H9 (cell line): ENCODE measurements at regions not wholly inside any gene's neighbourhood (a gene's known extent, or its start where the extent isn't known, plus 50 kb on each side); places are given as distances from the start of the nearest gene placed in this dataset.
A peak's percentile ranks its signal among the peaks of the same experiment; 100 is the strongest.

ENCODE experiments used
- DNase-seq: peaks from one replicate; pipeline ENCODE4 v3.0.0-alpha.2; 2017
- H2AFZ ChIP-seq: one replicate; pipeline ENCODE4 v1.6.1; 2013; ENCODE audit warnings: mild to moderate bottlenecking, low read length, control low read depth, moderate library complexity
- H2AK5ac ChIP-seq: 2 replicates; pipeline ENCODE4 v1.6.1; 2013; ENCODE audit warnings: low read length, control low read depth, mixed read lengths; ENCODE audit not compliant: insufficient read length
- H2BK120ac ChIP-seq: one replicate; pipeline ENCODE4 v1.6.1; 2013; ENCODE audit warnings: low read depth, mild to moderate bottlenecking, low read length, control low read depth, inconsistent platforms; ENCODE audit not compliant: poor library complexity, severe bottlenecking
- H2BK12ac ChIP-seq: 2 replicates; pipeline ENCODE4 v1.6.1; 2013; ENCODE audit warnings: low read length, control low read depth, mixed read lengths, low read depth; ENCODE audit not compliant: insufficient read length
- H2BK15ac ChIP-seq: 2 replicates; pipeline ENCODE4 v1.6.1; 2013; ENCODE audit warnings: low read depth, low read length, control low read depth
- H2BK20ac ChIP-seq: one replicate; pipeline ENCODE4 v1.6.1; 2013; ENCODE audit warnings: low read depth, mild to moderate bottlenecking, low read length, control low read depth, inconsistent platforms; ENCODE audit not compliant: poor library complexity, severe bottlenecking
- H2BK5ac ChIP-seq: 2 replicates; pipeline ENCODE4 v1.6.1; 2013; ENCODE audit warnings: low read length, control low read depth, mixed read lengths; ENCODE audit not compliant: insufficient read length
- H3K14ac ChIP-seq: 2 replicates; pipeline ENCODE4 v1.6.1; 2013; ENCODE audit warnings: low read length, control low read depth; ENCODE audit not compliant: insufficient read depth
- H3K18ac ChIP-seq: 2 replicates; pipeline ENCODE4 v1.6.1; 2013; ENCODE audit warnings: low read depth, mild to moderate bottlenecking, mixed read lengths, low read length, control low read depth; ENCODE audit not compliant: insufficient read length
- H3K23ac ChIP-seq: 2 replicates; pipeline ENCODE4 v1.6.1; 2013; ENCODE audit warnings: low read length, control low read depth, mixed read lengths, low read depth; ENCODE audit not compliant: insufficient read length
- H3K23me2 ChIP-seq: 2 replicates; pipeline ENCODE4 v1.6.1; 2013; ENCODE audit warnings: low read depth, mild to moderate bottlenecking, mixed read lengths, low read length, control low read depth; ENCODE audit not compliant: insufficient read length, poor library complexity, severe bottlenecking
- H3K27ac ChIP-seq: 2 replicates; pipeline ENCODE4 v1.5.1; 2013; ENCODE audit warnings: low read length, control low read depth, mixed read lengths, low read depth; ENCODE audit not compliant: insufficient read length
- H3K27me3 ChIP-seq: 2 replicates; pipeline ENCODE4 v1.6.1; 2013; ENCODE audit warnings: low read length, control low read depth, inconsistent platforms; ENCODE audit not compliant: insufficient read depth
- H3K4ac ChIP-seq: 2 replicates; pipeline ENCODE4 v1.6.1; 2013; ENCODE audit warnings: low read depth, mild to moderate bottlenecking, control low read depth, inconsistent platforms, low read length, moderate library complexity
- H3K4me1 ChIP-seq: 2 replicates; pipeline ENCODE4 v1.6.1; 2013; ENCODE audit warnings: low read length, control low read depth, inconsistent platforms; ENCODE audit not compliant: insufficient read depth
- H3K4me2 ChIP-seq: 2 replicates; pipeline ENCODE4 v1.6.1; 2013; ENCODE audit warnings: low read length, control low read depth, mixed read lengths; ENCODE audit not compliant: insufficient read length, insufficient read depth
- H3K56ac ChIP-seq: 2 replicates; pipeline ENCODE4 v1.6.1; 2013; ENCODE audit warnings: low read depth, mild to moderate bottlenecking, mixed read lengths, low read length, control low read depth; ENCODE audit not compliant: insufficient read length
- H3K79me1 ChIP-seq: 2 replicates; pipeline ENCODE4 v1.6.1; 2013; ENCODE audit warnings: low read depth, mild to moderate bottlenecking, moderate library complexity, low read length, control low read depth, inconsistent platforms; ENCODE audit not compliant: insufficient read depth, poor library complexity, severe bottlenecking
- H3K79me2 ChIP-seq: 2 replicates; pipeline ENCODE4 v1.6.1; 2013; ENCODE audit warnings: low read length, control low read depth, inconsistent platforms; ENCODE audit not compliant: insufficient read depth
- H3K9ac ChIP-seq: 2 replicates; pipeline ENCODE4 v1.6.1; 2013; ENCODE audit warnings: low read length, control low read depth, mixed read lengths; ENCODE audit not compliant: insufficient read length; ENCODE audit errors: extremely low read depth
- H3K9me3 ChIP-seq: one replicate; pipeline ENCODE4 v1.6.1; 2013; ENCODE audit warnings: low read depth, low read length, inconsistent platforms; ENCODE audit not compliant: control insufficient read depth
- H3T11ph ChIP-seq: one replicate; pipeline ENCODE4 v1.6.1; 2013; ENCODE audit warnings: mild to moderate bottlenecking, low read length, control low read depth, inconsistent platforms
- H4K20me1 ChIP-seq: one replicate; pipeline ENCODE4 v1.6.1; 2013; ENCODE audit not compliant: control insufficient read depth, insufficient read length, insufficient read depth
- H4K5ac ChIP-seq: 2 replicates; pipeline ENCODE4 v1.6.1; 2013; ENCODE audit warnings: low read depth, mild to moderate bottlenecking, mixed read lengths, low read length, control low read depth; ENCODE audit not compliant: insufficient read length
- H4K8ac ChIP-seq: replicated peaks from 2 replicates; pipeline ENCODE4 v1.6.1; 2013; ENCODE audit warnings: low read length, control low read depth, mixed read lengths, low read depth; ENCODE audit not compliant: insufficient read length
- H4K91ac ChIP-seq: 2 replicates; pipeline ENCODE4 v1.6.1; 2013; ENCODE audit warnings: low read depth, mild to moderate bottlenecking, moderate library complexity, mixed read lengths, low read length, control low read depth; ENCODE audit not compliant: insufficient read length
- H3K27ac Mint-ChIP-seq, 3 experiments: 2 replicates in 2 of 3; 3 replicates in 1 of 3; pipeline ENCODE4 v1.8.0; 2020 to 2021; ENCODE audit warnings: mixed read lengths in 3 of 3, mild to moderate bottlenecking in 1 of 3, moderate library complexity in 1 of 3
- H3K27me3 Mint-ChIP-seq: 2 replicates; pipeline ENCODE4 v1.8.0; 2021; ENCODE audit warnings: low read depth, mild to moderate bottlenecking, moderate library complexity, mixed read lengths
- H3K36me3 Mint-ChIP-seq, 3 experiments: 2 replicates in 2 of 3; 3 replicates in 1 of 3; pipeline ENCODE4 v1.8.0; 2020 to 2021; ENCODE audit warnings: low read depth in 3 of 3, mixed read lengths in 3 of 3; ENCODE audit not compliant: insufficient read depth in 1 of 3
- H3K4me1 Mint-ChIP-seq, 2 experiments: 2 replicates each; pipeline ENCODE4 v1.8.0; 2020; ENCODE audit warnings: mixed read lengths in 2 of 2
- H3K4me3 Mint-ChIP-seq, 2 experiments: 2 replicates in 1 of 2; 3 replicates in 1 of 2; pipeline ENCODE4 v1.8.0; 2020 to 2021; ENCODE audit warnings: mild to moderate bottlenecking in 2 of 2, mixed read lengths in 2 of 2, moderate library complexity in 1 of 2
- H3K9me3 Mint-ChIP-seq, 2 experiments: 2 replicates in 1 of 2; 3 replicates in 1 of 2; pipeline ENCODE4 v1.8.0; 2020; ENCODE audit warnings: mild to moderate bottlenecking in 2 of 2, mixed read lengths in 2 of 2, moderate library complexity in 1 of 2
- whole genome bisulfite sequencing: extraction: QIAGEN DNeasy Blood & Tissue Kit; methylation state at CpG from one replicate; pipeline ENCODE4 v1.1.7; 2013; ENCODE audit warnings: missing lambda C conversion rate, low lambda C conversion rate, mixed read lengths; ENCODE audit not compliant: insufficient read length; ENCODE audit errors: extremely low coverage; 5-methylcytosine and 5-hydroxymethylcytosine counted together
- TF ChIP-seq, protein P1 (sequence below): fragments of 200-600 bp; sonication (generic); conservative IDR thresholded peaks from 3 replicates; pipeline ENCODE4 v1.8.0; 2021; ENCODE audit warnings: antibody characterized with exemption, mild to moderate bottlenecking

DNA sequence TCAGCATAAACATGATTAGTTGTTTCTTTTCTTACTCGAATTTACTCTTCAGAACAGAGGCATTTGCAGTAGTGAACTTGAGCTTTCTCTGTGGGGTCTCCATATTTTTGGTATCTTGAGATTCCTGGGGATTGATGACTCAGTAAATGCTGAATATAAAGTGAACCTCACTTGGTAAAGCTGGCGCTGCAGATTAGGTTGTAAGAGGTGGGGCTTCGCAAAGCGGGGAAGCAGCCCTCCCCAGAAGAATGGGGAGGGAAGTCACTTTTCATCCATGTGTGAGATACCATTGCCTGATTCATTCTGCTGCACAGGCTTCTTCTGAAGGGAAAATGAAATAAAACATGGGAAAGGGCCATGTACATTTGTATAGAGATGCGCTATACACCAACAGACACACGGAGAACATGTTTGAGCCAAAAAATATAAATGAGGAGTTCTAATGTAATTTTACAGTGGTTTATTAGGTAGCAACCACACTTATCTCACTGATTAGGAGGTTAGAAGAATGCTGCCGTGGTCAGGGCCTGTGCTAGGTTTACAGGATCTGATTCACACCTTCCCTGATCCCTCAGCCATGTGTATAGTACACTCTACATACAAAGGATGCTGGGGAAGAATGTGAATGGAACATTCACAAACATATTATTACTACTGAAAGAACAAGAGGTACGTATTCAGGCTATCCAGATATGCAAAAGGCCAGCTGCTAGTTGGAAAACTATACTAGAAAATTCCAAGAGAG, 63.5 kb downstream of the DNTTIP2 start:
- peaks cover 2% of the 10 kb centered on the region; the same call in 1 of the 2 replicates for H3K27me3 Mint-ChIP-seq
- H3T11ph ChIP-seq = no peak overlapping the region
- H4K20me1 ChIP-seq = no peaks in the 10 kb centered on the region
- H3K4me3 Mint-ChIP-seq = 0 out of 5 replicates have a peak overlapping the region, but pooled peaks of 1 of the 2 experiments have one; percentile 8
- no peaks in the 10 kb centered on the region for H3K79me1 ChIP-seq
- WGBS = no CpG with 5 or more reads among the region's 8 CpGs
- H2BK12ac ChIP-seq = no peak overlapping the region
- H4K8ac ChIP-seq = no peak overlapping the region
- no peaks in the 10 kb centered on the region for H3K9me3 Mint-ChIP-seq
- DNase-seq = no peak
- no peak overlapping the region for H2AFZ ChIP-seq
- no peaks in the 10 kb centered on the region for H3K27me3 ChIP-seq
- H3K27ac Mint-ChIP-seq = peak overlapping the region in 2 of 3 experiments; percentile 50 to 91; a peak in 4 of 7 replicates
- H4K5ac ChIP-seq = no peak overlapping the region
- no peak overlapping the region for H3K18ac ChIP-seq
- no peak overlapping the region for H2AK5ac ChIP-seq
- H3K4me1 ChIP-seq = peaks cover 6% of the 10 kb centered on the region
- no peak overlapping the region for H2BK15ac ChIP-seq
- H3K4me2 ChIP-seq = no peak overlapping the region
- H2BK120ac ChIP-seq = no peak overlapping the region
- H3K56ac ChIP-seq = no peak overlapping the region
- no peak overlapping the region for H4K91ac ChIP-seq
- no peak overlapping the region for H2BK20ac ChIP-seq
- no peaks in the 10 kb centered on the region for H3K79me2 ChIP-seq
- H3K4me1 Mint-ChIP-seq = peaks cover 49 to 77% of the 10 kb centered on the region in 2 experiments
- no peak overlapping the region for H3K9ac ChIP-seq
- no peak overlapping the region for H2BK5ac ChIP-seq
- H3K4ac ChIP-seq = no peak overlapping the region
- H3K23ac ChIP-seq = no peak overlapping the region
- no peaks in the 10 kb centered on the region for H3K9me3 ChIP-seq
- H3K14ac ChIP-seq = no peak overlapping the region
- no peaks in the 10 kb centered on the region for H3K36me3 Mint-ChIP-seq
- no peak overlapping the region for H3K27ac ChIP-seq
- H3K23me2 ChIP-seq = no peaks in the 10 kb centered on the region
- TF ChIP-seq, protein P1, sequence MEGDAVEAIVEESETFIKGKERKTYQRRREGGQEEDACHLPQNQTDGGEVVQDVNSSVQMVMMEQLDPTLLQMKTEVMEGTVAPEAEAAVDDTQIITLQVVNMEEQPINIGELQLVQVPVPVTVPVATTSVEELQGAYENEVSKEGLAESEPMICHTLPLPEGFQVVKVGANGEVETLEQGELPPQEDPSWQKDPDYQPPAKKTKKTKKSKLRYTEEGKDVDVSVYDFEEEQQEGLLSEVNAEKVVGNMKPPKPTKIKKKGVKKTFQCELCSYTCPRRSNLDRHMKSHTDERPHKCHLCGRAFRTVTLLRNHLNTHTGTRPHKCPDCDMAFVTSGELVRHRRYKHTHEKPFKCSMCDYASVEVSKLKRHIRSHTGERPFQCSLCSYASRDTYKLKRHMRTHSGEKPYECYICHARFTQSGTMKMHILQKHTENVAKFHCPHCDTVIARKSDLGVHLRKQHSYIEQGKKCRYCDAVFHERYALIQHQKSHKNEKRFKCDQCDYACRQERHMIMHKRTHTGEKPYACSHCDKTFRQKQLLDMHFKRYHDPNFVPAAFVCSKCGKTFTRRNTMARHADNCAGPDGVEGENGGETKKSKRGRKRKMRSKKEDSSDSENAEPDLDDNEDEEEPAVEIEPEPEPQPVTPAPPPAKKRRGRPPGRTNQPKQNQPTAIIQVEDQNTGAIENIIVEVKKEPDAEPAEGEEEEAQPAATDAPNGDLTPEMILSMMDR = no peak
